COLO668 (cell line): ENCODE measurements at regions not wholly inside any gene's neighbourhood (a gene's known extent, or its start where the extent isn't known, plus 50 kb on each side); places are given as distances from the start of the nearest gene placed in this dataset.
"Not testable (repeated sequence)": the region's sequence is repeated elsewhere in the genome, so short reads cannot be mapped to it uniquely, and the experiment has no call there.

Experiments
- DNase-seq: peaks from one replicate; lab custom pipeline; 2025; ENCODE audit not compliant: unreplicated experiment; lab: John Stamatoyannopoulos, UW

DNA sequence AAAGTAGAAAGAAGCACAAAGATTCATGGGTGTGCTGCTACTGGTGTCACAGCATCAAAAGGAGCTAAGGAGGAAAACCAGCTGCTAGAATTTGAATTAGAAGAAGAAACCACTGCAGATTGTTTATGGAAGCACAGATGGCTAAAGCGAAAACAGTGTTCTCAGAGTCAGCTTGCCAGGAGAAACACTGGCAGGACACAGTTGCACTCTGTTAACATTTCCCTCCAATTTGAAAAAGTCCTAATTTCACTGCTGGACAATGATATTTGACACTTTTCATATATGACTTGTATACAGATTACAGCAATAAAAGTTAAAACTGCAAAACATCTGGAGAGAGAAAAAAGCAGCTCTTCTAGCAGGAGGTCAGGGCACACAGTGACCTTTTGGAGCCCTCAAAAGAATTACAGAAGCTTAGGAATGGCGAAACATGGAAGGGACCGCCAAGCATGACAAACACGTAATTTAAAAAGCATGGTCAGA lies 314.5 kb downstream of the COL12A1 start:
- DNase-seq: no peak

DNA sequence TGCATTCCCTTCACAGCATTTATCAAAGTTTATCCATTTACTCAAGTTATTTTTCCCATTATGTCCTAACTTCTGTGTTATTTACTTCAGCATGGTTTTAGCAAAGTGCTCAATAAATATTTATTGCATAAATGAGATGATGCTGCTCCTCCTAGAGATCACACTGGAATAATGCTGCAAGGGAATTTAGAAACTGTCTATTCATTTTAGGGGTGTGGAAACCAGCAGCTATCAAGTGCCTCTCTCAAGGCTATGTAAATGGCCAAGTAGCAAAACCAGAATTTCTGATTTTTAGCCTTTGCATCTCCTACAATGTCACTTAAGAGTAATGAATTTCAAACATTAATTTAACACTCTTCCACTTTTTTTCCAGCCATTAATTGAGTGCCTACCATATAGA lies 316.2 kb downstream of the COL12A1 start:
- no peak for DNase-seq

DNA sequence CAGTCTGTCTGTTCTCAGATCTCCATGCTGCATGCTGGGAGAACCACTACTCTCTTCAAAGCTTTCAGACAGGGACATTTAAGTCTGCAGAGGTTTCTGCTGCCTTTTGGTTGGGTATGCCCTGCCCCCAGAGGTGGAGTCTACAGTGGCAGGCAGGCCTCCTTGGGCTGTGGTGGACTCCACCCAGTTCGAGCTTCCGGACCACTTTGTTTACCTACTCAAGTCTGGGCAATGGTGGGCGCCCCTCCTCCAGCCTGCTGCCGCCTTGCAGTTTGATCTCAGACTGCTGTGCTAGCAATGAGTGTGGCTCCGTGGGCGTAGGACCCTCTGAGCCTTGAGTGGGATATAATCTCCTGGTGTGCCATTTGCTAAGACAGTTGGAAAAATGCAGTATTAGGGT lies 317.1 kb downstream of the COL12A1 start:
- not testable (repeated sequence) for DNase-seq

DNA sequence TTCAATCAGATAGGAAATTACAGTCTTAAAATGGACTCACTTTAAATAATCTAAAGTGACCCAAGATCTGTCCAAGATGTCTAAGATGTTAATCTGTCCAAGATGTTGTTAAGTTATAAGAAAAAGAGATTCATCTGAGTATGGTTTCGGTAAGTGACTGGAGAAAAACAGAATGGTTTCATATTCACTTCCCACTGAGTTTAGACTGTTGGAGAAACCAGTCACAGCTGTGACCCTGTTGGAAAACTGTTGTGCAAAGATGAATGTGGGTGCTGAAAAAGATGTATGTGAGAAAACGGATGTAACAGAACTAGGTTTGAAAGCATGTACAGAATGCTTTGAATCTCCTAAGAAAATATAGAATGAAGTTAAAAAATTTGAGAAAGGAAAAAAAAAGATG lies 325.9 kb downstream of the COL12A1 start:
- no peak for DNase-seq

DNA sequence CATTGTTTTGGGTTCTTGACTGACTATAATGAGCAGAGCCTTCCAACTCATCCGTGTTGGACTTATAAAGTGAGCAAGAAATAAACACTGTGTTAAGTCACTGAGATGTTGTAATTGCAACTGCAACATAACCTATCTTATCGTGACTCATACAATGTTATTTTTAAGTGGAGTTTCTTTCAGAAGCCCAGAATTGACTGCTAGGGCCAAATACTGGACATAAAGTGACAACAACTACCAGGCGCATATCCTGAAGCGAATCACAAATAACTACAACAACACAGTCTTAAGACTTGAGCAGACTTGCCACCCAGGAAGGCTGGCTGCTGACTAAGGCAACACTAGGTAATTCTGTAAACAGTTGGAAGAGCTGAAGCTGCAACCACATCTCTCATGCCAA lies 326.6 kb downstream of the COL12A1 start:
- no peak for DNase-seq

DNA sequence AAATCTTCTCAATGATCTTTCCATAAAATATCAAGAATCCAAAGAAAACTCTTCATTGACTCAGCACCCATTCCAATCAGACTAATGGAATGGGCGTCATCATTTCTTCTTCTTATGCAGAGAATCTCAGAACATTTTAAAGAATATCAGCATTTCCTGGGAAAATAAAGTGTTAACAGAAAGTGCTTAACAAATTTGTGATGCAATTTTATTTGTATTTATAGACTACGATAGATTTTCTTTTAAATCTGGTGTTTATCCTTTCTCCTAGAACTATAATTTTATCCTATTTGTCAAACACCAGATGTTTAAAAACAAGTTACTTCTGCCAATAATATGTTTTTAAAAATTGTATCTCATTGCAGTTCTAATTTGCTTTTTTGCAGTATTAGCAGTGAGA lies 330.7 kb downstream of the COL12A1 start:
- no peak for DNase-seq

DNA sequence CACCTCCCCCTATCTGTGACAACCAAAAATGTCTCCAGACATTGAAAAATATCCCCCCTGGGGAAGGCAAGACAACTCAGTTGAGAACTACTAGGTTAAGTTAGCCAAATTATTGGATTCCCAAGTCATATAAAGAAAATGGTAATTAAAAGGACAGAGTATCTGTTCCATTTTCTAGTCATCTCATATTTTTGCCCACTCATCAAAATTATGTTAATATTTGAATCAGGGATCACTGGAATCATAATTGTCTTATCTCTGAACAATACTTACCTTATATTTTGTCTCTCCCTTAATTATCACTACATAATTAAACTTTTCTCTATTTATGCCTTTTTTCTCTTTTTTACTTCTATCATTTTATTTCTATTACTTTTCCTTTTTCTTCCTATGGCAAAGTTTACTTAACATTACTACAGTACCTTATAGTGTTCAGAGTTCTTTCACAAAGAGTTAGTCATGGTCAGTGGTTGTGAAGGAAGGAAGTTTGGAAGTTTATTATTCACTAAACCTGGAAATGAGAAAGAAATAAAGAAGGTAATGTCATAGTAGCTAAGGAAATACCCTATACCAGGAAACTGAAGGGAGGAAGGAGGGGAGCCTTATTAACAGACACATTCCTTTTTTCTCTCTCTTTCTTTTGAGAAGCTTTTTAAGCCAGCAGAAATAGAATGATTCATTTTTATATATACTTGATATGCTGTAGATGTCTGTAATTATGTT lies 332.9 kb downstream of the COL12A1 start:
- no peak for DNase-seq

DNA sequence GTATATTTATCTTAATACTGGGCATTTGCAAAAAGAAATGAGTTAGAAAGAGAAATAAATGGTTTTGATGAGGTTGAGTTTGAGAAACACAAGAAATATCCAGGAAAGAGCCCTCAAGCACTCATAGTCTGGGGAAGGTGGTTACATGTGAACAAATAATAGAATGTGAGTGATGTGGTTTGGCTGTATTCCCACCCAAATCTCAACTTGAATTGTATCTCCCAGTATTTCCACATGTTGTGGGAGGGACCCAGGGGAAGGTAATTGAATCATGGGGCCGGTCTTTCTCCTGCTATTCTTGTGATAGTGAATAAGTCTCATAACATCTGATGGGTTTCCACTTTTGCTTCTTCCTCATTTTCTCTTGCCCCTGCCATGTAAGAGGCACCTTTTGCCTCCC lies 334.1 kb downstream of the COL12A1 start:
- DNase-seq: no peak

DNA sequence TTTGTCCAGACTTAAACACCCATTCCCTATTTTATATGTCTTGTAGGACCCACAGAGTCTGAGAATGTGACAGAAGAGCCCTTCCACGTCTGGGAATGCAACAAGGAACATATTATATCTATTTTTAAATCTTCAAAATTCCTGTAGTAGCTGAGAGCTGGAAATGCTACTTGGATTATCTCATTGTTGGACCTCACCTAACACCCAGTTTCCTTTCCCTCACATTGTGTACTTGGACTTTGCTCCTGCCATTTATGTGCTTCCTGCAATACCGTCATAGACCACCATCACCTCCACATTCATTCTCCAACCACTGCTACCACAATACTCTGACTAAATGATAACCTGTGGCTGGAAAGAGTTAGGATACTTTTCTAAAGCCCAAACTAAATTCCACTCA lies 335.4 kb downstream of the COL12A1 start:
- no peak for DNase-seq

DNA sequence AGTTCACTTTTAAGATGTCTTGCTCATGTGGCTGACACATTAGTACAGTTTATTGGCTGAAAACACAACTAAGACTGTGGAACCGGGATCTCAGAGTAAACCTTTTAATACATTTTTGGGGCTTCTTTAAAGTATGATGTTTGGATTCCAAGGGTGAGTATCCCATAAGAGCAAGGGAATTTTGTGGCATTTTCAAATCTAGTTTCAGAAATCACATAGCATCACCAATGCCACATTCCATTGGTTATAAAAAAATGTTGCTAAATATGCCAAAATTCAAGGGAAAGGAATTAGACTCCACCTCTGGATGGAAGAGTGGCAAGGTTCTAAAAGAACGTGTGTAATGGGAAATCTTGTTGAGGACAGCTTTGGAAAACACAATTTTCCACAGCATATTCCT lies 338.6 kb downstream of the COL12A1 start:
- no peak for DNase-seq

DNA sequence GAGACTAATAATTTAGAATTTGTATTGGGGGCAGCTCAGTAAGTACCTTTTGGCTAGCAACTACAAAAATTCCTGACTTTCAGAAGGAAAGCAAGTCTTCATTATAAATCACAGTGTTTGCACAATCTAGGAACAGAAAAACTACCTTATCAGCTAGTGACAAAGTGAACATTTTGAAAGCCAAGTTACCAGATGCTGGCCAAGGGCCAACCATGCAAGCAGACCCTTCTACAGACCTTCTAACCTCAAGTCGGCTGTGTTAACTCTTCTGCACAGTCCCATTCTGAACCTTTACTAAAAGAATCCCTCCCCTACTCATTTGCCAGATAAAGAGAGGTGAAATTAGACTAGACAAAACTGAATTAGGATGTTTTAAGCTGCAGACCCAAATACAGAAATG lies 341.9 kb downstream of the COL12A1 start:
- no peak for DNase-seq

DNA sequence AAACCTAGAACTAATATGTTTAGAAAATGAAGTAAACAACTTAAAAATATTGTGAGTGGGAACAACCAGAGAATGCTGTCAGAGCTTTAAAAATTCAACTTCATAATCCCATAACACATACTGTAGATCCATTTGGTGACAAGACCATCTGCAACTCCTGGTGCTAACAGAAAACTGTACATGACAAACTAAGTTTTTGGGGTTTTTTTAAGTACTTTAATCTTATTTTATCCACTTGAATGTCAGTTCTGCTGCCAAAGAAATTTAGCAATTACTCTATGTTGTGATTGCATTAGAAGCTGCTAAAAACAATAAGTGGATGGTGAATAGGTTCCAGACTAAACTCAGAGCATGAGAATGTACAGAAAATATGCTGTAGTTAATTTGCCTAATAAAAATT lies 345.4 kb downstream of the COL12A1 start:
- DNase-seq: no peak

DNA sequence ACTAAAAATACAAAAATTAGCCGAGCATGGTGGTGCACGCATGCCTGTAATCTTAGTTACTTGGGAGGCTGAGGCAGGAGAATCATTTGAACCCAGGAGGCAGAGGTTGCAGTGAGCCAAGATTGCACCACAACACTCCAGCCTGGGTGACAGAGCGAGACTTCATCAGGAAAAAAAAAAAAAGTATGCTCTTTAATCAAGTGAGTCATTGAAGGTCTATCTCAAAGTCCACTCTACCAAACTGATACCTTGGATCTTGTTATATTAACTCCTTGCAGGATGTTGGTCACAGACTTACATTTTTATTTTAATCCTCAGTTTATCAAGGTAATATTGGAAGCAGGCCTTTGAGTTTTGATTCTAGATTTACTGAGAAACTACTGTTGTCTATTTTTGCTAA lies 348.7 kb downstream of the COL12A1 start:
- no peak for DNase-seq

DNA sequence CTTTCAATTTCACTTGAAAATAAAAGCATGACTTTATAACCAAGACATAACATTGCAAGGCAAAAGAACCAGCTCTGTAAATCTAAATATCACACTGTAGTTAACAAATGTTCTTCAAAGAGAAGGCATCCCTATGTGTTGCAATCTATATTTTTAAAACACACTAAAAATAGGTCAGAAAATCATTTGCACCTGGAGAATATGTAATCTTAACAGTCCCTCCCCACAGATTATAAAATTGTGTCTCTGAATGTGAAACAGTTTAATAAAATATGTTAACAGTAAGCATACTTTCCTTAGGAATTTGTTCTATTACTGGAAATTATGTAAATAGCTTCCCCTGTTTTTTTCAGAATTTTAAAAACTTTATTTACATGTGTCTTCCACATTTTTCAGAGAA lies 351.9 kb downstream of the COL12A1 start:
- DNase-seq: no peak

DNA sequence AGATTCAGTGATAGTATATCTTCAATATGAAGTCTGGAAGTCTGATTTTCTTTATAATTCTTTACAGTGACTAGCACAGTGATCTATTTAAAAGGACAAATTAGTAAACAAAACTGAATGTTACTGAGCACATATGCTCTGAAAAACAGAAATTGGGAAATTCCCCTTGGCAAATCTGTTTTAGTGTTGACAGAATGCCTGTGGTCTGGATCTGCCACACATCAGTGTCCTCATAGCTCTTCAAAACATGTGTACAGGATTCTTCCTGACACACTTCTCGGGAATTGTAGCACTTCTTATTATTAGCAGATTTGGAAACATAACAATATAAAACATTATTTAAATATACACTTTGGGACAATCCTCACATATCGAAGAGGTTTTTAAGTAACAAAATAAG lies 354.3 kb downstream of the COL12A1 start:
- DNase-seq: no peak

DNA sequence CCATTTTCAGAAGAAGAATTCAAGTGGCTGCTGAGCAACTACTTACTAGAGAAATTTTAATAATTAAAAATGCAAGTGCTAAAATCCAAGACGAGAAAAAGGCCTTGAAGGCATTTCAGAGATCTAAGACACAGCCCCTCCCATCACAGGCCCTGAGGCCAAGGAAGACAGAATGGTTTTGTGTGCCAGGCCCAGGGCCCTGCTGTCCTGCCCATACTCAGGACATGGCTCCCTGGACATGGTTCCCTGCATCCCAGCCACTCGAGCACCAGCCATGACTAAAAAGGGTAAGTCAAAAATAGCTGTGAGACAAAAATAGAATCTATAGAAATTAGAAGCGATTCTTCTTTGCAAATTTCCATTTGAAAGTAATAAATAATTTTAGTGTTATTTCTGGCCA lies 364.9 kb downstream of the COL12A1 start:
- DNase-seq: no peak

DNA sequence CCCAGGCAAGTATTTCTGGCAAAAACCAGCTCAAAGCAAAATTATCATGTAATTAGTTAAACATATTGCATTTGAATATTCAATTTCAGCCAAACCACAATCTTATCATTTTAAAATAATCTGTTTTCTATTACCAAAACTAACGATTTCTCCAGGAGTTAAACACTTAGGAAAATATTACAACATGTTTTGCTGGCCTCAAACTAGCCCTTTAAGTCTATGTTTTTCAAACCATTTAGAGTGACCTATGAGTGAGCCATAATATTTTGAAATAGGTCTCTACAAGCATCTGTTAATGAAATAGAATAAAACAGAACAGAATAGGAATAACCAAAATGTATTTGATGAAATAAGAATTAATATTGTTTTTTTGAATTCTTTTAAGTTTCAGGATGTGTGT lies 370.9 kb downstream of the COL12A1 start:
- DNase-seq: no peak

DNA sequence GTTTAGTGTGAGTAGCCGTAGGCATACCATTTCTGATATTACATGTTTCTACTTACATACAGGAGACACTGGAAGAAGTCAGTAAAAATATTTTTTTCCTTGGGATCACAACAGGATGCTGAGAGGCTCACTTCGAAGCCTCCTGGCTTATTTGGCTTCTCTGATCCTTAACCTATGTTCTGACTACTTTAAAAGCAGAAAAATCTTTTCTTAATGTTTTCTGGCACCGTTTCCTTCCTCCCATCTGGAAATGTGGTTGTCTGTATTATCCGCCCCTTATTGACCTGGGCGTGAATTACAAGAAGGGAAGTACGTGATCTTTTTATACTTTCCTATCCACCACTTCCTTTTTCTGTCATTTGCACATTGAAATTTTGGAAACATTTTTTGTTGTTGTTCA lies 379.6 kb downstream of the COL12A1 start:
- no peak for DNase-seq

DNA sequence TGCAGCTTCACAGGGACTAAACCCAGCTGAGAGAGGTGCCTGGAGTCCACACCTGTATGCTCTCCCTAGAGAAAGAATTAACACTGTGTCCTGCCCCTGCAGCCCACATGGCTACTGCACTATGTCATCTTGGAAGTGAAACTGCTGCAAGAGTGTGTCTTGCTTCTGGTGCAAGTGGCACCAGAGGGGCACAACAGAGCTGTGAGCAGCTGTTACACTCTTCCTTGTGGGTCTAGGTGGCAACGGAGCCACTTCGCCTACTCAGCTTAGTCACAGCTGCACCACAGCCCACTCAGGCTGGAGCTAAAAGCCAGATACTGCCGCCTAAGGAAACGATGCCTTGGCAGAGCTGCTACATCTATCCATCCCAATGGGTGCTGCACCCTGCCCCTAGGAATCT lies 391.4 kb downstream of the COL12A1 start:
- no peak for DNase-seq

DNA sequence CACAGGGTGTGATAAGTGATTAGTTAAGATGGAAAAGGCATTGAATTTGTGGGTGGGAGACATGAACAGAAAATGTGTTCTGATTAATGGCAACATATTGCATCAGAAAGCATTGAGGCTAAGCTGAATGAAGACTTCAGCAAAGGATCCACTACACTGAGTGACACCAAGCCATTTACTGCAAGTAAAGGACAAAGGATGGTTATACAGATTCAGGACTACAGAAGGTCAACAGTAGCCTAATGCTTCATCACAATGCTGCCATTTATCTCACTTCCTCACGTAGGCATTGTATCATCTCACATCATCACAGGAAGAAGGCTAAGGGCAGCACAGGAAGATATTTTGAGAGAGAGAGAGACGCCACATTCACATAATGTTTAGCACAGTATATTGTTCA lies 398.2 kb downstream of the COL12A1 start:
- no peak for DNase-seq

DNA sequence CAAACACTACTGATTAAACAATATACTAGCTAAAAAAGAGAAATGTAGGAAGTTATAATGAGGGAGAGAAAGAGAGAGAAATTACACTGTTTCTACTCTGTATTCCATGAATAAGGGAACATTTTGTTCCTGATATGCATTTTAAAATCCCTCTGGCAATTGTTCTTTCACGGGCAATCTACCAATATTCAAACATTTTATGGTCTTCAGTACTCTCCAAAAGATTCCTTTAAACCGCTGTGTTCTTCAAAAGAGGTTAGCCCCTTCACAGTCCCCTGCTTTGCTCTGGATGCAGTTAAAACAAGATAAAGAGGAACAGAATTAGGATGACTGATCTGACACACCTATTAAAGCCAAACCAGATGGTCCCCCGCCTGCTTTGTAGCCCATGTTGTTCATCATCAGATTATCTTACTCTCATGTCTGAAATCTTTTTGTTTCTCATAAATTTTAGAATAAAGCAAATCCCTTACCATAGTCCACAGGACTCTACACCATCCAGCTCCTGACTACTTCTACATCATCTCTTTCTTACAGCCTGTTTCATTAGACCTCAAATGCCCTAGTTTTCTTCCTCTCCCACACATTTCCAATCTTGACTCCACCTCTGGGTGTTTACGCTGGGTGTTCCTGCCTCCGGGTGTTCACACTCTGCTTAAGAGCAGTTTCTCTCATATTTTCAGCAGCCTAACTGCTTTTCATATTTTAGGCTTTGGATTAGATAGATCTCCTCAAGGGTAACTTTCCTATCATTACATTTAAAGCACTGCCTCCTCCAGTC lies 399.7 kb downstream of the COL12A1 start:
- DNase-seq: no peak

DNA sequence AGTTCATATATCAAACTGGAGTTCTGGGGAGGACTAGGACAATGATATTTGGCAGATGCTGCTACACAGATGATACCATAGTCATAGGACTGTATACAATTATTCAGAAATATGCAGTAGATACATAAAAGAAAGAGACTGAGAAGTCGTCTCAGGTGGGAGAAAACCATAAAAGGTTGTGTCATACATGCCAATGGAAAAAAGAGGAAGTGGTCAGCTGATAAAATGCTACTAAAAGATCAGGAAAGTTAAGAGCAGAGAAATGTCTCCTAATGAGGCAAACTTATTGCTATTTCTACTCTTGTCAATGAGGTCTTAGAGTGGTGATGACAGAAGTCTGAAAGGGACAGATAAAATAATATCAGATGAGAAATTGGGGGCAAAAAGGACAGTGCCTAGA lies 407.6 kb downstream of the COL12A1 start:
- DNase-seq: no peak

DNA sequence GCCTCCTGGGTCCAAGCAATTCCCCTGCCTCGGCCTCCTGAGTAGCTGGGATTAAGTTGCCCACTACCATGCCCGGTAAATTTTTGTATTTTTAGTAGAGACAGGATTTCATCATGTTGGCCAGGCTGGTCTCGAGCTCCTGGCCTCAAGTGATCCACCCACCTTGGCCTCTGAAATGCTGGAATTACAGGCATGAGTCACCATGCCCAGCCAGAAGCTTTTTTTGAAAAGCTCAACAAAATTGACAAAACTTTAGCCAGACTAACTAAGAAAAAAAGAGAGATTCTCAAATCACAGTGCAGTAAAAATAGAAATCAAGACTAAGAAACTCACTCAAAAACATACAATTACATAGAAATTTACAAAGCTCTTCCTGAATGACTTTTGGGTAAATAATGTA lies 420.6 kb downstream of the COL12A1 start:
- no peak for DNase-seq
